Fibroblast of villous mesenchyme (primary cell): ENCODE measurements at regions not wholly inside any gene's neighbourhood (a gene's known extent, or its start where the extent isn't known, plus 50 kb on each side); places are given as distances from the start of the nearest gene placed in this dataset.
A peak's percentile ranks its signal among the peaks of the same experiment; 100 is the strongest.

Experiments
- DNase-seq: peaks from one replicate; pipeline ENCODE4 v3.0.0-alpha.2; 2010; ENCODE audit warnings: low read depth
- H3K4me3 ChIP-seq: 2 replicates; pipeline ENCODE4 v1.5.1; 2011; ENCODE audit warnings: low read depth, mild to moderate bottlenecking, low read length
- TF ChIP-seq, protein P1 (sequence below): IDR thresholded peaks from 2 replicates; pipeline ENCODE4 v1.5.1; 2012; ENCODE audit warnings: low read depth, mild to moderate bottlenecking, low read length; ENCODE audit not compliant: insufficient read depth

DNA sequence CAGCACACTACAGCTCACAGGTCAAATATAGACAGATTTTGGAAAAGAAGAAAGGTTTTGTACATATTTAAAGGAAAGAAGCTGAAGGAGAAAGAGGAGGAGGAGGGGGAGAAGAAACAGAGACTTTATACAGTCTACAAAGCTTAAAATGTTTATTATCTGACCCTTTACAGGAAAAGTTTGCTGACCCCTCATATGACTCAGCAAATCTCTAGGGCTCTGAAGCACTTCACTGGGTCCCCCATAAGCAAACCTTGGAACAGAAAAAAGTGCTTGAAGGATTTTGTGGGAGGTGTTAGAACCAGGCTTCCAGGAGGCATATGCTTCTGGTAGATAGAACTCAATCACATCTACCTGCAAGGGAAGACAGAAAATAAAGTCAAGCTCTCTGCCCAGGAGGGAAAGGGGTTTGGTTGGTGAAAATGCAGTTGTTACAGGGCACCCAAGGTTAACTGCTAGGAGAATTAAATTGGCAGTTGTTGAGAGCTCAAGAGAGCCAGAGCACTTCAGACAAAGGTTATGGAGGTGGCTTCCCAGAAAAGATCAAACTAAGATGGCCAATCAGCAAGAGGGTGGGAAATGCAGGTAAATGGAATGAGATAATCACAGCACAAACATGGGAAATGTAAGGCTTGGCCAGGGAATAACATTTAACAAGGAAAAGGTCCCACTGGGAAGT lies 207.4 kb upstream of the SGK1 start:
- no peak overlapping the region for H3K4me3 ChIP-seq
- DNase-seq = peak; percentile 29
- TF ChIP-seq, protein P1, sequence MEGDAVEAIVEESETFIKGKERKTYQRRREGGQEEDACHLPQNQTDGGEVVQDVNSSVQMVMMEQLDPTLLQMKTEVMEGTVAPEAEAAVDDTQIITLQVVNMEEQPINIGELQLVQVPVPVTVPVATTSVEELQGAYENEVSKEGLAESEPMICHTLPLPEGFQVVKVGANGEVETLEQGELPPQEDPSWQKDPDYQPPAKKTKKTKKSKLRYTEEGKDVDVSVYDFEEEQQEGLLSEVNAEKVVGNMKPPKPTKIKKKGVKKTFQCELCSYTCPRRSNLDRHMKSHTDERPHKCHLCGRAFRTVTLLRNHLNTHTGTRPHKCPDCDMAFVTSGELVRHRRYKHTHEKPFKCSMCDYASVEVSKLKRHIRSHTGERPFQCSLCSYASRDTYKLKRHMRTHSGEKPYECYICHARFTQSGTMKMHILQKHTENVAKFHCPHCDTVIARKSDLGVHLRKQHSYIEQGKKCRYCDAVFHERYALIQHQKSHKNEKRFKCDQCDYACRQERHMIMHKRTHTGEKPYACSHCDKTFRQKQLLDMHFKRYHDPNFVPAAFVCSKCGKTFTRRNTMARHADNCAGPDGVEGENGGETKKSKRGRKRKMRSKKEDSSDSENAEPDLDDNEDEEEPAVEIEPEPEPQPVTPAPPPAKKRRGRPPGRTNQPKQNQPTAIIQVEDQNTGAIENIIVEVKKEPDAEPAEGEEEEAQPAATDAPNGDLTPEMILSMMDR = no peak

DNA sequence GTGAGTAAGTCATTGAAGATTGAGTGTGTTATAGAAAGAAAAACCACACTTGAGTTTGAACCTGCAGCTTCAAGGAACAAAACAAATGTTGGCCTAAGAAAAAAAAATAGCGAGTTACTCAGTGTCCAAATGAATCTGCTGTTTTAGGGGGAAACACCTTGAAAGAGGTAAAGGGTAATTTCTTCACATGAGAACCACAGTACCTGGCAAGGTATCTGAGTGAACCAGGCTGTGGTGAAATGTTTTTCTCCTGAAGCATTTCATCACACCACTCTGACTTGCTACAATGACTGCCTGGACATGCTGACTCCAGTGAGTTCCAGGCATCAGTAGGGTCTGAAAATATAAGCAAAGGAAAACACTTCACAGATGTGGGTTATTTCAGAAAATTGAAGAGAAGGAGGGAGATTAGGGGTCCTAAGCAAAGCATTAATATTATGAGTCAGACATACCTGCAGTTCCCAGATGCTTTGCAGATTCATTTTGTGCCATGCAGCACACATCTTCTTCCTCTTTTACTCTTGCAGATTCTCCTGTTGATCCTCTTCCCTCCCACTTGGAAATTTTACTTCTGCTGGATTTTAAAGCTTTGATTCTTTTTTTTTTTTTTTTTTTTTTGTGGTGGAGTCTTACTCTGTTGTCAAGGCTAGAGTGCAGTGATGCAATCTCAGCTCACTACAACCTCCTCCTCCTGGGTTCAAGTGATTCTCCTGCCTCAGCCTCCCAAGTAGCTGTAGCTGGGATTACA lies 206.2 kb upstream of the SGK1 start:
- no peak for DNase-seq
- no peak overlapping the region for H3K4me3 ChIP-seq
- TF ChIP-seq, protein P1 = no peak

DNA sequence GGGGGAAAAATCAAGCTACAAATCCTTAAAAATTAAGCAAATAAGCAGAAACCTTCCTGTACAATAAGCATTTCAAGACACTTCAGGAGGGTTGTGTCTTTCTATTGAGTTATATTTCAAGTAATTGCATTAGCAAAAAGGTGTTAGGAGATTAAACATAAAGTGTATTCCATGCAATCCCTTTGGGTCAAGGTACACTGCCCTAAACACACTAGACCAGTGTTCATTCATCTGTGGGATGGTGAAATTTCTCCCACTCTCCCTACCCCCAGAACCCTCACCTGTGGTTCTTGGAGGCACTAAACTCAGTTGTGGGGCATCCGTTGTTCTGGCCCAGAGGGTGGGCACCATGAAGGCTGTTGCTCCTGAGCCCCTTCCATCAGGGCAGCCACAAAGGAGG lies 205.1 kb upstream of the SGK1 start:
- DNase-seq = no peak
- no peak overlapping the region for H3K4me3 ChIP-seq
- TF ChIP-seq, protein P1 = no peak

DNA sequence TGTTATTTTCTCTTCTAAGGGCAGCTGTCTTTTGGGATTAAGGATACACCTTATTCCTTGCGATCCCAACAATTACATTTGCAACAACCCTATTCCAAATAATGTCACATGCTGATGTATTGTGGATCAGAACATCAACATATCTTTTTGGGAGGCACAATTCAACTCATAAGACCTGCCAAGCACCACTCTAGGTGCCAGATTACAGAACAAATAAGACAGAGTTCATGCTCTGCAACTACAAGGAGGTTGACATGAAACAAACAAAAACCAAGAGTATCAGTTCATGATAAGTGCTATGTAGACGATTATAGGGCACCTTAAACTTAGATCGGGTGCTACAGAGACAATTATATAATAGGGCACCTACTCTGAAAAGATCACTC lies 203.2 kb upstream of the SGK1 start:
- no peak for DNase-seq
- TF ChIP-seq, protein P1 = no peak
- no peak overlapping the region for H3K4me3 ChIP-seq

DNA sequence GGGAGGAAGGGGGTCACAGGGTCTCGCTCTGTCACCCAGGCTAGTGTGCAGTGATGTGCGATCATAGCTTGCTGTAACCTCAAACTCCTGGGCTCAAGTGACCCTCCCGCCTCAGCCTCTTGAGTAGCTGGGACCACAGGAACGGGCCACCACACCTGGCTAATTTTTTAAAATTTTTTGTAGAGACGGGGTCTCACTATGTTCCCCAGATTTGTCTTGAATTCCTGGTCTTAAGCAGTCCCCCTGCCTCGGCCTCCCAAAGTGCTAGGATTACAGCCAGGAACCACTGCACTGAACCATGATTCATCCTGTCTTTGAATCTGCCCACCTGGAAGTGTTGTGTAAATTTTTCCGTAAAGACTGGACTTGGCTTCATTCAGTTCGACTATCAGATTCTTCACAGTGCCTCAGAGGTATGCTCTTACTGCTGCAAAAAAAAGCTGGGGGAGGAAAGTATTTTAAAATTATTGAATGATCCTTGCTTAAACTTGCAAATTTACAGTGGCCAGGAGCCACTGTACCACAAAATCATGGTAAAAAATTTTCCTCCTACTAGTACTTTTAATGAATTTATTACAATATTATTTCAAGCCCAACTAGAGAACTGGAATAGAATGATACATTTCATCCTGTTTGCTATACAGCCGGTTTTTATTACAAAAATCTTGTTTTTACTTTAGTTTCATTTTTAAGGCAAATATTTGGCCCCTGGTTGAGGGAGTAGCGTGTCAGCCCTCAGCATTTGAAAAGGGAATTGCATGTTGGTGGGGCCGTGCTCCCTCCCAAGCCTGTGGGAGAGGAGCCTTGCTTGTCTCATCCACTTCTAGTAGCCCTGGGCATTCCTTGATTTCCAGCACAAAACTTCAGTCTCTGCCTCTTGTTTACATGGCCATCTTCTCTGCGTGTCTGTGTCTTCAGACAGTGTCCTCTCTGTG lies 202.5 kb upstream of the SGK1 start:
- peak; percentile 61 for DNase-seq
- no peak overlapping the region for H3K4me3 ChIP-seq
- TF ChIP-seq, protein P1 = no peak

DNA sequence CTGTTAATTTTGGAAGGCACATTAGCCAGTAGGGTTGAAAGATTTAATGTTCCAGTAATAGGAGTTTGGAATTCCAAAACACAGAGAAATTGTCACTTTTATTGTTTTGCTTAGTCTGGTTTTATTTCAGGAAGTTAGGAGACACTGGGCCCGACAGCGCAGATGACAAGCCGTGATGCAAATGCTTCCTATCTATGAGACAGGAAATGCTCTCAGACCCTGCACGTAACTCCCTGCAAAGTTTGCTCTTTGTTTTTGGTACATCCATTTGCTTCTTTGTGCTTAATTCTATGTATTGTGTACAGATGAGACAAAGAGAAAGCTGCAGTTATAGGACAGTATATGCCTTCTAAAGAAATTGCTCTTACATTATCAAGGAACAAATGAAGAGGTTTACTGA lies 201.6 kb upstream of the SGK1 start:
- TF ChIP-seq, protein P1 = no peak
- no peak overlapping the region for H3K4me3 ChIP-seq
- DNase-seq = peak; percentile 82
